Mesenchymal stem cell (in vitro differentiated cells and primary cell): ENCODE measurements at regions not wholly inside any gene's neighbourhood (a gene's known extent, or its start where the extent isn't known, plus 50 kb on each side); places are given as distances from the start of the nearest gene placed in this dataset.

Source experiments
- DNase-seq: peaks from one replicate; pipeline ENCODE4 v3.0.0-alpha.2; 2013
- H2AFZ ChIP-seq: one replicate; pipeline ENCODE4 v1.6.1; 2013; ENCODE audit warnings: low read depth, mild to moderate bottlenecking, control low read depth, inconsistent platforms, low read length, moderate library complexity
- H2AK5ac ChIP-seq: 2 replicates; pipeline ENCODE4 v1.6.1; 2013; ENCODE audit warnings: low read length, moderate library complexity, mild to moderate bottlenecking, inconsistent platforms; ENCODE audit not compliant: severe bottlenecking
- H2BK120ac ChIP-seq: one replicate; pipeline ENCODE4 v1.6.1; 2013; ENCODE audit warnings: low read depth, mild to moderate bottlenecking, inconsistent platforms, low read length, moderate library complexity
- H2BK12ac ChIP-seq, 2 experiments: one replicate each; pipeline ENCODE4 v1.6.1; 2013; ENCODE audit warnings: inconsistent platforms in 2 of 2, low read length in 2 of 2, mild to moderate bottlenecking in 2 of 2, moderate library complexity in 2 of 2, control low read depth in 1 of 2
- H2BK15ac ChIP-seq: one replicate; pipeline ENCODE4 v1.6.1; 2013; ENCODE audit warnings: mild to moderate bottlenecking, low read depth, inconsistent platforms; ENCODE audit not compliant: poor library complexity, severe bottlenecking
- H2BK5ac ChIP-seq: 2 replicates; pipeline ENCODE4 v1.6.1; 2013; ENCODE audit warnings: low read depth, mild to moderate bottlenecking, low read length, control low read depth, inconsistent platforms; ENCODE audit not compliant: poor library complexity, severe bottlenecking
- H3K14ac ChIP-seq, 2 experiments: one replicate each; pipeline ENCODE4 v1.6.1; 2013; ENCODE audit warnings: inconsistent platforms in 2 of 2, low read length in 2 of 2, control low read depth in 1 of 2, mild to moderate bottlenecking in 1 of 2, moderate library complexity in 1 of 2
- H3K18ac ChIP-seq, 2 experiments: one replicate each; pipeline ENCODE4 v1.6.1; 2013; ENCODE audit warnings: inconsistent platforms in 2 of 2, low read length in 2 of 2, control low read depth in 1 of 2, low read depth in 1 of 2, mild to moderate bottlenecking in 1 of 2
- H3K23ac ChIP-seq, 2 experiments: one replicate each; pipeline ENCODE4 v1.6.1; 2013; ENCODE audit warnings: inconsistent platforms in 2 of 2, low read length in 2 of 2, mild to moderate bottlenecking in 2 of 2, moderate library complexity in 2 of 2, control low read depth in 1 of 2
- H3K27ac ChIP-seq: 2 replicates; pipeline ENCODE4 v1.5.1; 2013; ENCODE audit warnings: mild to moderate bottlenecking, moderate library complexity, low read length, control low read depth, inconsistent platforms; ENCODE audit not compliant: poor library complexity, severe bottlenecking
- H3K27me3 ChIP-seq, 2 experiments: 2 replicates each; pipeline versions ENCODE4 v1.6.1 to v1.7.0; 2013; ENCODE audit warnings: low read length in 2 of 2, mild to moderate bottlenecking in 2 of 2, moderate library complexity in 2 of 2, control low read depth in 1 of 2, inconsistent platforms in 1 of 2; ENCODE audit not compliant: control insufficient read depth in 1 of 2, insufficient read depth in 1 of 2
- H3K36me3 ChIP-seq, 2 experiments: 2 replicates each; pipeline versions ENCODE4 v1.6.1 to v1.7.0; 2013; ENCODE audit warnings: low read length in 2 of 2, control low read depth in 1 of 2, inconsistent platforms in 1 of 2, low read depth in 1 of 2, mild to moderate bottlenecking in 1 of 2; ENCODE audit not compliant: insufficient read depth in 2 of 2, control insufficient read depth in 1 of 2
- H3K4ac ChIP-seq, 2 experiments: one replicate each; pipeline ENCODE4 v1.6.1; 2013; ENCODE audit warnings: inconsistent platforms in 2 of 2, low read length in 2 of 2, mild to moderate bottlenecking in 2 of 2, moderate library complexity in 2 of 2, control low read depth in 1 of 2, low read depth in 1 of 2
- H3K4me1 ChIP-seq: 2 replicates; pipeline ENCODE4 v1.6.1; 2013; ENCODE audit warnings: low read depth, low read length, control low read depth; ENCODE audit not compliant: control insufficient read depth, insufficient read depth
- H3K4me2 ChIP-seq: 2 replicates; pipeline ENCODE4 v1.6.1; 2013; ENCODE audit warnings: low read length, mild to moderate bottlenecking, inconsistent platforms; ENCODE audit not compliant: poor library complexity, severe bottlenecking
- H3K4me3 ChIP-seq, 2 experiments: 2 replicates each; pipeline versions ENCODE4 v1.5.1 to v1.7.0; 2013; ENCODE audit warnings: low read length in 2 of 2, mild to moderate bottlenecking in 2 of 2, control low read depth in 1 of 2, low read depth in 1 of 2; ENCODE audit not compliant: insufficient read depth in 1 of 2
- H3K79me1 ChIP-seq: replicated peaks from 2 replicates; pipeline ENCODE4 v1.6.1; 2013; ENCODE audit warnings: mild to moderate bottlenecking, control low read depth, low read length, inconsistent platforms; ENCODE audit not compliant: poor library complexity, severe bottlenecking
- H3K9ac ChIP-seq: 2 replicates; pipeline ENCODE4 v1.7.0; 2013; ENCODE audit warnings: mild to moderate bottlenecking, low read length, moderate library complexity
- H3K9me3 ChIP-seq: 2 replicates; pipeline ENCODE4 v1.7.0; 2013; ENCODE audit warnings: mild to moderate bottlenecking, low read length; ENCODE audit not compliant: control insufficient read depth
- H4K8ac ChIP-seq: one replicate; pipeline ENCODE4 v1.6.1; 2013; ENCODE audit warnings: inconsistent platforms, mild to moderate bottlenecking, low read length, moderate library complexity
- H4K91ac ChIP-seq: one replicate; pipeline ENCODE4 v1.6.1; 2013; ENCODE audit warnings: mild to moderate bottlenecking, low read length, inconsistent platforms
- WGBS: methylation state at CpG from one replicate; pipeline ENCODE4 v1.1.7; 2013; ENCODE audit warnings: mixed read lengths; 5-methylcytosine and 5-hydroxymethylcytosine counted together

GRCh38 chr11:129543515-129544290 is 168.1 kb downstream of the BARX2 start:
- Histone ChIP-seq H4K91ac (no peak overlapping the region), H3K27me3 (no peaks in the 10 kb centered on the region), H3K14ac (no peak overlapping the region), H2BK15ac (no peak overlapping the region), H3K9ac (no peak overlapping the region), H3K79me1 (no peaks in the 10 kb centered on the region), H3K4me1 (no peaks in the 10 kb centered on the region), H3K36me3 (no peaks in the 10 kb centered on the region), H3K9me3 (peaks cover 6% of the 10 kb centered on the region), H4K8ac (no peak overlapping the region), H2AFZ (no peak overlapping the region), H3K27ac (no peak overlapping the region), H2AK5ac (no peak overlapping the region), H3K23ac (no peak overlapping the region), H3K4me3 (no peak overlapping the region), H2BK12ac (no peak overlapping the region), H2BK120ac (no peak overlapping the region), H3K18ac (no peak overlapping the region), H2BK5ac (no peak overlapping the region), H3K4ac (no peak overlapping the region), H3K4me2 (no peak overlapping the region)
- no peak for DNase-seq
- WGBS = 93% methylated on average over 1 of the region's 3 CpGs

- Histone ChIP-seq H2BK15ac (no peak overlapping the region), H3K79me1 (no peaks in the 10 kb centered on the region), H3K27ac (no peak overlapping the region), H3K9me3 (peaks cover 6% of the 10 kb centered on the region), H4K8ac (no peak overlapping the region), H2AK5ac (no peak overlapping the region), H2BK5ac (no peak overlapping the region), H3K27me3 (no peaks in the 10 kb centered on the region), H3K36me3 (no peaks in the 10 kb centered on the region), H3K4me1 (no peaks in the 10 kb centered on the region), H4K91ac (no peak overlapping the region), H3K14ac (no peak overlapping the region), H3K23ac (no peak overlapping the region), H3K4ac (no peak overlapping the region), H3K4me3 (no peak overlapping the region), H3K4me2 (no peak overlapping the region), H3K9ac (no peak overlapping the region), H2AFZ (no peak overlapping the region), H2BK12ac (no peak overlapping the region), H2BK120ac (no peak overlapping the region), H3K18ac (no peak overlapping the region)
- no peak for DNase-seq
- WGBS = 31% methylated on average over 1 of the region's 1 CpG
Observed at GRCh38 chr11:129544691-129545090, 169.0 kb downstream of the BARX2 start.

GRCh38 chr11:129546266-129546665 is 170.6 kb downstream of the BARX2 start:
- H3K4me1 ChIP-seq = no peaks in the 10 kb centered on the region
- H3K27ac ChIP-seq = no peak overlapping the region
- 92% methylated on average over 3 of the region's 4 CpGs for WGBS
- H3K79me1 ChIP-seq = no peaks in the 10 kb centered on the region
- no peak overlapping the region for H3K14ac ChIP-seq
- H3K9me3 ChIP-seq = peaks cover 12% of the 10 kb centered on the region
- H3K23ac ChIP-seq = no peak overlapping the region
- no peak overlapping the region for H4K8ac ChIP-seq
- no peak overlapping the region for H3K4me2 ChIP-seq
- H2AK5ac ChIP-seq = no peak overlapping the region
- no peak overlapping the region for H3K4ac ChIP-seq
- no peak overlapping the region for H3K4me3 ChIP-seq
- no peaks in the 10 kb centered on the region for H3K36me3 ChIP-seq
- no peak overlapping the region for H2BK12ac ChIP-seq
- no peak for DNase-seq
- no peak overlapping the region for H2BK15ac ChIP-seq
- H4K91ac ChIP-seq = no peak overlapping the region
- no peak overlapping the region for H2AFZ ChIP-seq
- H3K9ac ChIP-seq = no peak overlapping the region
- no peak overlapping the region for H2BK5ac ChIP-seq
- H3K18ac ChIP-seq = no peak overlapping the region
- no peaks in the 10 kb centered on the region for H3K27me3 ChIP-seq
- no peak overlapping the region for H2BK120ac ChIP-seq

- Histone ChIP-seq H2BK5ac (no peak overlapping the region), H3K27me3 (no peaks in the 10 kb centered on the region), H3K18ac (no peak overlapping the region), H3K9me3 (peaks cover 12% of the 10 kb centered on the region), H4K8ac (no peak overlapping the region), H2AK5ac (no peak overlapping the region), H3K14ac (no peak overlapping the region), H3K36me3 (no peaks in the 10 kb centered on the region), H3K27ac (no peak overlapping the region), H2AFZ (no peak overlapping the region), H2BK120ac (no peak overlapping the region), H3K4ac (no peak overlapping the region), H4K91ac (peak overlapping the region; percentile 37), H3K79me1 (no peaks in the 10 kb centered on the region), H2BK12ac (no peak overlapping the region), H3K9ac (no peak overlapping the region), H3K4me3 (no peak overlapping the region), H3K4me2 (no peak overlapping the region), H2BK15ac (no peak overlapping the region), H3K4me1 (no peaks in the 10 kb centered on the region), H3K23ac (no peak overlapping the region)
- DNase-seq = no peak
- 68% methylated on average over 3 of the region's 4 CpGs for WGBS
Observed at GRCh38 chr11:129557421-129557820, 181.8 kb downstream of the BARX2 start.
